GM12878 (cell line): ENCODE measurements at regions not wholly inside any gene's neighbourhood (a gene's known extent, or its start where the extent isn't known, plus 50 kb on each side); places are given as distances from the start of the nearest gene placed in this dataset.

Experiments used
- ATAC-seq: fragments of 200-7000 bp; cut with Tn5 transposase; 3 replicates; pipeline ENCODE4 v1.9.1; 2020; ENCODE audit warnings: mild to moderate bottlenecking, moderate library complexity
- BruUV-seq: library from RNA; stranded (reverse); fragments of 400-500 nt; replicated peaks from 2 replicates; lab custom pipeline; 2021; lab: Mats Ljungman, UMichigan
- CTCF ChIA-PET: fragments of 300-600 bp; sonication (Branson Sonifier 250); formaldehyde crosslinking; extraction: SDS; loops from one replicate; lab custom pipeline; 2021; ENCODE audit warnings: inconsistent platforms; lab: Yijun Ruan, JAX
- POLR2A ChIA-PET: fragments of 350-600 bp; formaldehyde crosslinking; extraction: SDS; loops from one replicate; lab custom pipeline; 2021; ENCODE audit warnings: inconsistent platforms; lab: Charles Lee
- RAD21 ChIA-PET: fragments of 300-600 bp; sonication (Branson Sonifier 250); formaldehyde crosslinking; loops from one replicate; lab custom pipeline; 2023; ENCODE audit warnings: antibody characterized with exemption; ENCODE audit not compliant: unreplicated experiment; lab: Charles Lee
- SMC1A ChIA-PET: fragments of 300-600 bp; sonication (Branson Sonifier 250); formaldehyde crosslinking; loops from one replicate; lab custom pipeline; 2023; ENCODE audit not compliant: unreplicated experiment, uncharacterized antibody; lab: Charles Lee
- DNase-seq: peaks from one replicate; pipeline ENCODE4 v3.0.0-alpha.2; 2011; ENCODE audit warnings: low read depth, low spot score
- FAIRE-seq: peaks from 3 replicates; lab custom pipeline; 2011; peaks lifted over from hg19 to GRCh38; lab: Jason Lieb, UNC
- H2AFZ ChIP-seq: 2 replicates; pipeline ENCODE4 v1.6.0; 2011; ENCODE audit warnings: low read depth, low read length, control low read depth; ENCODE audit not compliant: control insufficient read depth
- H3K27ac ChIP-seq: 2 replicates; pipeline ENCODE4 v1.5.1; 2011; ENCODE audit warnings: control low read depth; ENCODE audit not compliant: control insufficient read depth, insufficient read depth
- H3K27me3 ChIP-seq, 2 experiments: replicated peaks in 1 of 2; 2 replicates each; pipeline versions ENCODE4 v1.6.0 to v1.6.1; 2011; ENCODE audit warnings: low read length in 1 of 2; ENCODE audit not compliant: control insufficient read depth in 2 of 2, insufficient read depth in 2 of 2
- H3K36me3 ChIP-seq, 2 experiments: 2 replicates each; pipeline ENCODE4 v1.5.1; 2011; ENCODE audit warnings: low read length in 1 of 2; ENCODE audit not compliant: control insufficient read depth in 2 of 2, insufficient read depth in 2 of 2
- H3K4me1 ChIP-seq: 2 replicates; pipeline ENCODE4 v1.6.1; 2011; ENCODE audit warnings: mild to moderate bottlenecking, low read length, moderate library complexity, mixed read lengths; ENCODE audit not compliant: control insufficient read depth, insufficient read depth
- H3K4me2 ChIP-seq: 2 replicates; pipeline ENCODE4 v1.6.0; 2011; ENCODE audit warnings: control low read depth; ENCODE audit not compliant: control insufficient read depth, insufficient read depth
- H3K4me3 ChIP-seq: fragments of 200-600 bp; sonication (generic); 2 replicates; pipeline ENCODE4 v1.5.1; 2016
- H3K79me2 ChIP-seq: 2 replicates; pipeline ENCODE4 v1.6.0; 2011; ENCODE audit warnings: low read length; ENCODE audit not compliant: control insufficient read depth, insufficient read depth
- H3K9ac ChIP-seq: 2 replicates; pipeline ENCODE4 v1.8.0; 2011; ENCODE audit warnings: low read length, control low read depth, mixed read lengths; ENCODE audit not compliant: control insufficient read depth, insufficient read depth
- H3K9me3 ChIP-seq: replicated peaks from 3 replicates; pipeline ENCODE4 v1.5.1; 2011; ENCODE audit warnings: mild to moderate bottlenecking, low read length; ENCODE audit not compliant: control insufficient read depth, insufficient read depth
- H4K20me1 ChIP-seq: 2 replicates; pipeline ENCODE4 v1.6.0; 2011; ENCODE audit not compliant: control insufficient read depth, insufficient read depth
- BMI1 ChIP-seq: fragments of 450-650 bp; IDR thresholded peaks from 2 replicates; pipeline ENCODE4 v1.6.1; 2016; ENCODE audit warnings: mild to moderate bottlenecking, moderate library complexity, borderline replicate concordance
- EED ChIP-seq: sonication (generic); IDR thresholded peaks from 2 replicates; pipeline ENCODE4 v1.6.1; 2016; ENCODE audit warnings: antibody characterized with exemption, low read depth
- EGR1 ChIP-seq, 2 experiments: IDR thresholded peaks; 1 replicate in 1 of 2; 2 replicates in 1 of 2; pipeline ENCODE4 v1.6.1; 2011 to 2012; ENCODE audit warnings: low read depth in 2 of 2, low read length in 2 of 2, borderline replicate concordance in 1 of 2, mild to moderate bottlenecking in 1 of 2, moderate library complexity in 1 of 2
- SMAD5 ChIP-seq: IDR thresholded peaks from 2 replicates; pipeline ENCODE4 v1.6.1; 2016; ENCODE audit warnings: antibody characterized with exemption, low read depth
- in situ Hi-C: fragments of 300-500 bp; cut with MboI; formaldehyde crosslinking; loops from 9 replicates; pipeline ENCODE4 v1.14.3; 2018; ENCODE audit warnings: mixed read lengths
- intact Hi-C: fragments of 100-400 bp; cut with micrococcal nuclease; formaldehyde crosslinking; loops from one replicate; pipeline ENCODE4 v1.14.2; 2022; ENCODE audit not compliant: unreplicated experiment
- TF ChIP-seq, protein P1 (sequence below): fragments of 450-650 bp; formaldehyde crosslinking; IDR thresholded peaks from 2 replicates; pipeline ENCODE4 v1.5.0; 2022; ENCODE audit warnings: mild to moderate bottlenecking, missing genetic modification characterization
- TF ChIP-seq, protein P2 (sequence below): fragments of 450-650 bp; IDR thresholded peaks from 2 replicates; pipeline ENCODE4 v1.6.1; 2017; ENCODE audit warnings: mild to moderate bottlenecking, low read depth, inconsistent platforms; ENCODE audit not compliant: poor library complexity, severe bottlenecking
- TF ChIP-seq, protein P3 (sequence below): fragments of 450-650 bp; IDR thresholded peaks from 2 replicates; pipeline ENCODE4 v1.6.1; 2016; ENCODE audit warnings: mild to moderate bottlenecking

DNA sequence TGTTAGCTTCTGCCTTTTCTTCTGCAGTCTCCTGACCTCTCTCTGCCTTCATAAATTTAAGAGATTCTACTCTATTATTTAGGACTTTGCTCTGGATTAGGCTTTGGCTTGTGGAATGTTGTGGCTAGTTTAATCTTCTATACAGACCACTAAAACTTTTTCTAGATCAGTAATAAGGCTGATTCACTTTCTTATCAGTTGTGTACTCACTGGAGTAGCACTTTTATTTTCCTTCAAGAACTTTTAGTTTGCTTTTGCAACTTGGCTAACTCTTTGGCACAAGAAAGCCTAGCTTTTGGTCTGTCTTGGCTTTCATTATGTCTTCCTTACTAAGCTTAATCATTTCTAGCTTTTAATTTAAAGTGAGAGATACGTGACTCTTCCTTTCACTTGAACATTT is 265.5 kb upstream of the TBC1D5 start (continued):
- TF ChIP-seq SMAD5: no peak
- TF ChIP-seq BMI1: no peak
- TF ChIP-seq, protein P1, sequence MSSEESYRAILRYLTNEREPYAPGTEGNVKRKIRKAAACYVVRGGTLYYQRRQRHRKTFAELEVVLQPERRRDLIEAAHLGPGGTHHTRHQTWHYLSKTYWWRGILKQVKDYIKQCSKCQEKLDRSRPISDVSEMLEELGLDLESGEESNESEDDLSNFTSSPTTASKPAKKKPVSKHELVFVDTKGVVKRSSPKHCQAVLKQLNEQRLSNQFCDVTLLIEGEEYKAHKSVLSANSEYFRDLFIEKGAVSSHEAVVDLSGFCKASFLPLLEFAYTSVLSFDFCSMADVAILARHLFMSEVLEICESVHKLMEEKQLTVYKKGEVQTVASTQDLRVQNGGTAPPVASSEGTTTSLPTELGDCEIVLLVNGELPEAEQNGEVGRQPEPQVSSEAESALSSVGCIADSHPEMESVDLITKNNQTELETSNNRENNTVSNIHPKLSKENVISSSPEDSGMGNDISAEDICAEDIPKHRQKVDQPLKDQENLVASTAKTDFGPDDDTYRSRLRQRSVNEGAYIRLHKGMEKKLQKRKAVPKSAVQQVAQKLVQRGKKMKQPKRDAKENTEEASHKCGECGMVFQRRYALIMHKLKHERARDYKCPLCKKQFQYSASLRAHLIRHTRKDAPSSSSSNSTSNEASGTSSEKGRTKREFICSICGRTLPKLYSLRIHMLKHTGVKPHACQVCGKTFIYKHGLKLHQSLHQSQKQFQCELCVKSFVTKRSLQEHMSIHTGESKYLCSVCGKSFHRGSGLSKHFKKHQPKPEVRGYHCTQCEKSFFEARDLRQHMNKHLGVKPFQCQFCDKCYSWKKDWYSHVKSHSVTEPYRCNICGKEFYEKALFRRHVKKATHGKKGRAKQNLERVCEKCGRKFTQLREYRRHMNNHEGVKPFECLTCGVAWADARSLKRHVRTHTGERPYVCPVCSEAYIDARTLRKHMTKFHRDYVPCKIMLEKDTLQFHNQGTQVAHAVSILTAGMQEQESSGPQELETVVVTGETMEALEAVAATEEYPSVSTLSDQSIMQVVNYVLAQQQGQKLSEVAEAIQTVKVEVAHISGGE: no peak
- no peak for TF ChIP-seq EGR1 (IDR thresholded peaks at IDR 0.05; ENCODE audit: borderline replicate concordance in 1 of 2, low read depth in 2 of 2, low read length in 2 of 2)
- TF ChIP-seq, protein P2, sequence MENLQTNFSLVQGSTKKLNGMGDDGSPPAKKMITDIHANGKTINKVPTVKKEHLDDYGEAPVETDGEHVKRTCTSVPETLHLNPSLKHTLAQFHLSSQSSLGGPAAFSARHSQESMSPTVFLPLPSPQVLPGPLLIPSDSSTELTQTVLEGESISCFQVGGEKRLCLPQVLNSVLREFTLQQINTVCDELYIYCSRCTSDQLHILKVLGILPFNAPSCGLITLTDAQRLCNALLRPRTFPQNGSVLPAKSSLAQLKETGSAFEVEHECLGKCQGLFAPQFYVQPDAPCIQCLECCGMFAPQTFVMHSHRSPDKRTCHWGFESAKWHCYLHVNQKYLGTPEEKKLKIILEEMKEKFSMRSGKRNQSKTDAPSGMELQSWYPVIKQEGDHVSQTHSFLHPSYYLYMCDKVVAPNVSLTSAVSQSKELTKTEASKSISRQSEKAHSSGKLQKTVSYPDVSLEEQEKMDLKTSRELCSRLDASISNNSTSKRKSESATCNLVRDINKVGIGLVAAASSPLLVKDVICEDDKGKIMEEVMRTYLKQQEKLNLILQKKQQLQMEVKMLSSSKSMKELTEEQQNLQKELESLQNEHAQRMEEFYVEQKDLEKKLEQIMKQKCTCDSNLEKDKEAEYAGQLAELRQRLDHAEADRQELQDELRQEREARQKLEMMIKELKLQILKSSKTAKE: no peak

DNA sequence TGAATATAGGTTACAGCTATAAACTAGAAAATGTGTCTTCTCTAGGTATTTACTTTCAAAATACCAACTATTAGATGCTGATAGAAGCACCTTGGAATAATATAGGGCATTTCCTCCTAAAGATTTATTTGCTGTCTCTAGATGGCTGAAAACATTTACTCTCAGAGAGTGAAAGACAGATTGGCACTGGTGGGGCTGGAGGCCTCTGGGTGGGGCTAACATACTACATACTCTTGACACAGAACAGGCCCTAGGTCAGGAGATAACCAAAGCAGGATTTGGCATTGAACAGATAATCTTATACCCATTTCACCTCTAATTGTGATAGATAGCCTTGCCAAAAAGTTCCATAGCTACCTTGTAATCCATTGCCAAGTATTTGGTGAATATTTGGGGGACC is 253.3 kb upstream of the TBC1D5 start:
- H2AFZ ChIP-seq: no peak overlapping the region
- H3K4me1 ChIP-seq: no peaks in the 10 kb centered on the region
- no peaks in the 10 kb centered on the region for H3K79me2 ChIP-seq
- H3K27me3 ChIP-seq: no peaks in the 10 kb centered on the region
- DNase-seq (no peak), FAIRE-seq (no peak), ATAC-seq (no peak)
- H3K27ac ChIP-seq: no peak overlapping the region
- no peak for TF ChIP-seq EED
- TF ChIP-seq, protein P3, sequence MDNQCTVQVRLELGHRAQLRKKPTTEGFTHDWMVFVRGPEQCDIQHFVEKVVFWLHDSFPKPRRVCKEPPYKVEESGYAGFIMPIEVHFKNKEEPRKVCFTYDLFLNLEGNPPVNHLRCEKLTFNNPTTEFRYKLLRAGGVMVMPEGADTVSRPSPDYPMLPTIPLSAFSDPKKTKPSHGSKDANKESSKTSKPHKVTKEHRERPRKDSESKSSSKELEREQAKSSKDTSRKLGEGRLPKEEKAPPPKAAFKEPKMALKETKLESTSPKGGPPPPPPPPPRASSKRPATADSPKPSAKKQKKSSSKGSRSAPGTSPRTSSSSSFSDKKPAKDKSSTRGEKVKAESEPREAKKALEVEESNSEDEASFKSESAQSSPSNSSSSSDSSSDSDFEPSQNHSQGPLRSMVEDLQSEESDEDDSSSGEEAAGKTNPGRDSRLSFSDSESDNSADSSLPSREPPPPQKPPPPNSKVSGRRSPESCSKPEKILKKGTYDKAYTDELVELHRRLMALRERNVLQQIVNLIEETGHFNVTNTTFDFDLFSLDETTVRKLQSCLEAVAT: no peak
- H3K36me3 ChIP-seq: no peaks in the 10 kb centered on the region
- CTCF ChIA-PET: interaction anchor here (0.7 to 2.8 kb wide), 4 partner anchors 12 to 299 kb away, joined by 4 to 8 read pairs (median 5); no protein-coding TSS in a partner anchor
- H3K4me3 ChIP-seq: no peak overlapping the region
- RAD21 ChIA-PET: no interaction called here
- no peak overlapping the region for H3K4me2 ChIP-seq
- in situ Hi-C loops (no loop called here), intact Hi-C loops (no loop called here)
- no TSS peak for BruUV-seq
- H3K9me3 ChIP-seq: no peaks in the 10 kb centered on the region
- SMC1A ChIA-PET: interaction anchor here (0.8 to 2.0 kb wide), 5 partner anchors 9 to 299 kb away, joined by 3 to 7 read pairs (median 6); no protein-coding TSS in a partner anchor
- H4K20me1 ChIP-seq: no peaks in the 10 kb centered on the region
- H3K9ac ChIP-seq: no peak overlapping the region
- POLR2A ChIA-PET: no interaction called here
